Tibial artery (tissue), 4 donors: ENCODE measurements at regions not wholly inside any gene's neighbourhood (a gene's known extent, or its start where the extent isn't known, plus 50 kb on each side); places are given as distances from the start of the nearest gene placed in this dataset.
"Not testable (repeated sequence)": the region's sequence is repeated elsewhere in the genome, so short reads cannot be mapped to it uniquely, and the experiment has no call there.

ENCODE experiments used
- DNase-seq, 2 donors: peaks; one replicate each; pipeline ENCODE4 v3.0.0-alpha.2; 2019
- H3K27ac ChIP-seq, 2 donors: fragments of 200-600 bp; sonication (generic) in 1 of 2; 1 replicate in 1 of 2; 2 replicates in 1 of 2; pipeline ENCODE4 v1.5.1; 2018 to 2019; ENCODE audit warnings: mild to moderate bottlenecking in 1 of 2
- H3K27me3 ChIP-seq, 2 donors: fragments of 200-600 bp; sonication (generic) in 1 of 2; one replicate each; pipeline versions ENCODE4 v1.5.1 to v1.6.0; 2016 to 2019
- H3K36me3 ChIP-seq, 3 donors: fragments of 200-600 bp; sonication (generic) in 2 of 3; one replicate each; pipeline ENCODE4 v1.5.1; 2016 to 2019; ENCODE audit warnings: mild to moderate bottlenecking in 2 of 3
- H3K4me1 ChIP-seq, 4 donors: fragments of 200-600 bp; sonication (generic) in 2 of 4; 1 replicate in 3 of 4; 2 replicates in 1 of 4; pipeline ENCODE4 v1.5.1; 2016 to 2019
- H3K4me3 ChIP-seq, 2 donors: fragments of 200-600 bp; sonication (generic) in 1 of 2; 1 replicate in 1 of 2; 2 replicates in 1 of 2; pipeline ENCODE4 v1.5.1; 2018 to 2019; ENCODE audit warnings: mild to moderate bottlenecking in 2 of 2
- H3K9me3 ChIP-seq, 3 donors: fragments of 200-600 bp; sonication (generic) in 1 of 3; one replicate each; pipeline ENCODE4 v1.5.1; 2016 to 2019
- intact Hi-C: fragments of 100-400 bp; cut with DNase I; formaldehyde crosslinking; loops from one replicate; pipeline ENCODE4 v1.15.0; 2023; ENCODE audit warnings: low total_unique reads
- TF ChIP-seq, protein P1 (sequence below), 2 experiments: fragments of 200-600 bp in 1 of 2; fragments of 450-650 bp in 1 of 2; IDR thresholded peaks; one replicate each; pipeline ENCODE4 v1.5.1; 2017 to 2019; ENCODE audit warnings: antibody characterized with exemption in 2 of 2, mild to moderate bottlenecking in 1 of 2, moderate library complexity in 1 of 2

DNA sequence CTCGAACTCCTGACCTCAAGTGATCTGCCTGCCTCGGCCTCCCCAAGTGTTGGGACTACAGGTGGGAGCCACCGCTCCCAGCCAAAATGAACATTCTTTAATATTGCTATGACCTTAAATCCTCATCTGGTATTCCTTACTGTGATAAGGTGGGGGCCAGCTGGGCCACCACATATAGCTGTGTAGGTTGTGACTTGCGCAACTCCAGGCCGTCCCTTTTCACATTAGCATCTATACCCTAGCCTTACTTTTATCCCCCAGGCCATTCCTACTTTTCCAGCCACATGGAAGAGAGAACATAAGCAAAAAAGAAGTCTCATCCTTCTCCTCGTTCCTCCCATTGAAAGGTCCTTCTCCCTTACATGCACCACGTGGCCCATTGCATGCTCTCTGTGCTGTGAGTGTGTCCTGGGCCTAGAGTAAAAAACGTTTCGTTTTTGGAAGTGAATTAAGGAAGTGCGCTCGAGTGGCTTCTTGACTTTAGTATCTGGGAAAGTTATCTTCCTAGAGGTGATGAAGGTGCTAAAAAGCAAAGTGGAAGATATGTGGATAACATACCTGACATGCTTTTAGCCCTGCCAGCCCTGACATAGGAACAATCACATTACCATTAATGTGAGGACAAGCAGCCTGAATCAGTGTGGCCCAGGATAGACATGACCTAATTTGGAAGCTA is 56.8 kb upstream of the KIF13A start:
- H3K4me3 ChIP-seq = no peak overlapping the region
- peak overlapping the region; percentile 71 to 82 for H3K27ac ChIP-seq
- H3K27me3 ChIP-seq = no peaks in the 10 kb centered on the region
- H3K9me3 ChIP-seq = no peaks in the 10 kb centered on the region
- DNase-seq = no peak
- no peaks in the 10 kb centered on the region for H3K36me3 ChIP-seq
- H3K4me1 ChIP-seq = peaks cover 0 to 64% (median 24%) of the 10 kb centered on the region in 4 donors
- TF ChIP-seq, protein P1, sequence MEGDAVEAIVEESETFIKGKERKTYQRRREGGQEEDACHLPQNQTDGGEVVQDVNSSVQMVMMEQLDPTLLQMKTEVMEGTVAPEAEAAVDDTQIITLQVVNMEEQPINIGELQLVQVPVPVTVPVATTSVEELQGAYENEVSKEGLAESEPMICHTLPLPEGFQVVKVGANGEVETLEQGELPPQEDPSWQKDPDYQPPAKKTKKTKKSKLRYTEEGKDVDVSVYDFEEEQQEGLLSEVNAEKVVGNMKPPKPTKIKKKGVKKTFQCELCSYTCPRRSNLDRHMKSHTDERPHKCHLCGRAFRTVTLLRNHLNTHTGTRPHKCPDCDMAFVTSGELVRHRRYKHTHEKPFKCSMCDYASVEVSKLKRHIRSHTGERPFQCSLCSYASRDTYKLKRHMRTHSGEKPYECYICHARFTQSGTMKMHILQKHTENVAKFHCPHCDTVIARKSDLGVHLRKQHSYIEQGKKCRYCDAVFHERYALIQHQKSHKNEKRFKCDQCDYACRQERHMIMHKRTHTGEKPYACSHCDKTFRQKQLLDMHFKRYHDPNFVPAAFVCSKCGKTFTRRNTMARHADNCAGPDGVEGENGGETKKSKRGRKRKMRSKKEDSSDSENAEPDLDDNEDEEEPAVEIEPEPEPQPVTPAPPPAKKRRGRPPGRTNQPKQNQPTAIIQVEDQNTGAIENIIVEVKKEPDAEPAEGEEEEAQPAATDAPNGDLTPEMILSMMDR (IDR thresholded peaks at IDR 0.05) = no peak
- intact Hi-C loops = loop anchor here (5.0 kb wide), 1 partner anchor 57 kb away; the partner anchor contains the start of gene KIF13A

DNA sequence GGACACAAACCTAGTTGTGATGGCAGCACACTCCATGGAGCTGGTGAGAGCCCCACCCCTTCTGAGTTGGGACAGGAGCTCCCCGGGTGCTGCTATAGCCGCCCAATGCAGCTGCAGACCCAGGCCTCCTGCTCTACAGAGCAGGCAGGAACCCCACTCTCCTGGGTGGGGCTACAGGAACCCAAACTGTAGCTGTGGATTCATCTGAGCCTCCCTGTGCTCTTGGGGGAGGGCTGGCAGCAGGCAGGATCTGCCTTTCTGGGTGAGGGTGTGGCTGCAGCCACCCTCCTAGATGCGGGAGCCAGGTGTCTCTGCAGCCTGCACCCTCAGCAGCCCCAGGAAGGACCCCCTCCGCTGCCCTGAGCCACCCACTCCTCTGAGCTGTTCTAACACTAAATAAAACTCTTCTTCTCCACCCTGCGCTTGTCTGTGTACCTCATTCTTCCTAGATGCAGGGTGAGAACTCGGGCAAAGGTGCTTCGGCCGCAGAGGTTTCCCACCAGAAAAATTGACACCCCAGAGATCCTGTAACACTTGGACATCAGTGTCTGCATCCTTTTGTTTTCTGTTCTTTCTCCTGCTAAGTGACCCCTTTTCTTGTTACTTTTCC is 55.2 kb upstream of the KIF13A start:
- H3K36me3 ChIP-seq = no peaks in the 10 kb centered on the region
- no peak for DNase-seq
- intact Hi-C loops = loop anchor here (5.0 kb wide), 1 partner anchor 55 kb away; the partner anchor contains the start of gene KIF13A
- no peak overlapping the region for H3K4me3 ChIP-seq
- H3K9me3 ChIP-seq = no peaks in the 10 kb centered on the region
- H3K27me3 ChIP-seq = no peaks in the 10 kb centered on the region
- TF ChIP-seq, protein P1 (IDR thresholded peaks at IDR 0.05) = no peak
- H3K4me1 ChIP-seq = peaks cover 0 to 63% (median 24%) of the 10 kb centered on the region in 4 donors
- H3K27ac ChIP-seq = peak overlapping the region; percentile 71 to 82

DNA sequence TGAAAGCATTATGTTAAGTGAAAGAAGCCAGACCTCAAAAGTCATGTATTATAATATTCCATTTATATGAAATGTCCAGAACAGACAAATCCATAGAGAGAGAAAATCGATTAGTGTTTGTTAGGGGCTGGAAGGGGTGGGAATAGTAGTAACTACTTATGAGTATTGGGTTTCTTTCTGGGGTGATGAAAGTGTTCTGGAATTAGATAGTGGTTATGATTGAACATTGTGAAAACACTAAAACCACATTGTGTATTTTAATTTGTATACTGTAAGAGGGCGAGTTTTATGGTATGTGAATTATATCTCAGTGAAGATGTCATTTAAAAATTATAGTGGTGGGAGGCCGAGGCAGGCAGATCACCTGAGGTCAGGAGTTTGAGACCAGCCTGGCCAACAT is 52.0 kb upstream of the KIF13A start:
- TF ChIP-seq, protein P1 (IDR thresholded peaks at IDR 0.05) = no peak
- Histone ChIP-seq H3K27ac (peak overlapping the region; percentile 71 to 82), H3K27me3 (no peaks in the 10 kb centered on the region), H3K36me3 (no peaks in the 10 kb centered on the region), H3K4me3 (no peak overlapping the region), H3K4me1 (peaks cover 0 to 53% (median 22%) of the 10 kb centered on the region in 4 donors), H3K9me3 (no peaks in the 10 kb centered on the region)
- intact Hi-C loops = no loop called here
- DNase-seq = no peak

DNA sequence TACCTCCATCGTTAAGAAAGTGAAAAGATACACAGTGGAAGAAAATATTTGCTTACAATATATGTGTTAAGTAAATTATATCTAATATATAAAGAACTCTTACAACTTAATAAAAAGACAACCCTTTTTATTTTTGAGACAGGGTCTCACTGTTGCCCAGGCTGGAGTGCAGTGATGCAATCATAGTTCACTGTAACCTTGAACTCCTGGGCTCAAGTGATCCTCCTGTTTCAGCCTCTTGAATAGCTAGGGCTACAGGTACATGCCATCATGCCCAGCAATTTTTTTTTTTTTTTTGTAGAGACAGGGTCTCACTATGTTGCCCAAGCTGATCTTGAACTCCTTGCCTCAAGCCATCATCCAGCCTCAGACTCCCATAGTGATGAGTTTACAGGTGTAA is 50.8 kb upstream of the KIF13A start:
- H3K4me3 ChIP-seq, intact Hi-C loops, H3K9me3 ChIP-seq, H3K27ac ChIP-seq, H3K27me3 ChIP-seq, DNase-seq, H3K36me3 ChIP-seq: not testable (repeated sequence)
- H3K4me1 ChIP-seq = peaks cover 0 to 40% (median 16%) of the 10 kb centered on the region in 4 donors
